ENCODE measurements at regions not wholly inside any gene's neighbourhood (a gene's known extent, or its start where the extent isn't known, plus 50 kb on each side); places are given as distances from the start of the nearest gene placed in this dataset.
A peak's percentile ranks its signal among the peaks of the same experiment; 100 is the strongest.

DNA sequence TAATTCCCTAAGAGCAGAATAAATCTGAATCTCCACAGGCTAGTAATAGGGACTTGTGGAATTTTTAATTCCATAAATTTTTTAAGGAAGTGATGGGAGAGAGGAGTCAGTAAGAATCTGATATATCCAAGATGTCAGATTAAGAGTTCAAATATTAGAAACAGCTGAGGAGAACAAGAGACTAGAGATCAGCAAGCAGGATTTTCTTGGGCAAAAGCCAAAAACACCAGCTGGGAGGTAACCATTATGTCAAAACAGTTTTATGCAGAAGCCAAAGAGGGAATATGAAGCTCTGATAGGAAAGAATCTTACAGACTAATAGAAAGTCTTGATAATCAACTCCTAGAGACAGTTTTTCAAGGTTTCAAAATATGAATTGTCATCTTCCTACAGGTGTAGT is 72.2 kb upstream of the RBPJ start:
- CTCF ChIA-PET: no interaction called here
- no TSS peak for BruUV-seq (replicated peaks)

DNA sequence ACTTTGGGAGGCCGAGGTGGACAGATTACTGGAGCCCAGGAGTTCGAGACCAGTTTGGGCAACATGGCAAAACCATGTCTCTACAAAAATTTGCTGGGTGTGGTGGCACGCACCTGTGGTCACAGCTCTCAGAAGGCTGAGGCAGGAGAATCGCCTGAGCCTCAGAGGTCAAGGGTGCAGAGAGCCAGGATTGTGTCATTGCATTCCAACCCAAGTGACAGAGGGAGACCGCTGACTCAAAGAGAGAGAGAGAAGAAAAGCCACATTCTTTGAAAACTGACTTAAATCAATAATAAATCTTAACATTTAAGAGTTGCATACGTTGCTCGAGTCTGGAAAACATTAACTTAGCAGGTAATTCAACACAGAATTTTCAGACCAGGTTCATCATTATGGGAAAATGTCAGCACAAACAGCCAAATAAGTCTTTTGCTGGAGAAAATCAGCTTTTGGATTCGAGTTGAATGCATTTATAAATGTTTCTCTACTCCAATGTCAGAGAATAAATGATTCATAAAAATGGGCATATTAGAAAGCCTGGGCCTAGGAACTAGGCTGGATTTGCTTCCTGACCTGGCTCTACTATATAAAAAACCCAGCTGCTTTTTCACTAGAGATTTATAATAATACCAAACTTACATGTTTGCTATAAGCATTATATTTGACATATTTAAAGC is 68.3 kb upstream of the RBPJ start:
- H2AFZ ChIP-seq (ENCODE audit: low read length): peak overlapping the region; percentile 25; the same call in 1 of the 2 replicates
- DNase-seq (peak; percentile 81), ATAC-seq (0 out of 2 replicates have a peak, but pooled peaks have one; percentile 38)
- H3K4me1 ChIP-seq (ENCODE audit: insufficient read depth, low read length): peaks cover 15% of the 10 kb centered on the region
- no peaks in the 10 kb centered on the region for H4K20me1 ChIP-seq (ENCODE audit: low read length)
- H3K36me3 ChIP-seq (ENCODE audit: low read depth, low read length): no peaks in the 10 kb centered on the region
- H3F3A ChIP-seq (ENCODE audit: low read length, unreplicated experiment): no peaks in the 10 kb centered on the region
- no peak overlapping the region for H3K9ac ChIP-seq (ENCODE audit: low read length)
- H3K27ac ChIP-seq (ENCODE audit: low read length): peak overlapping the region; percentile 22
- TF ChIP-seq EZH2phosphoT487 (IDR thresholded peaks at IDR 0.05; ENCODE audit: borderline replicate concordance, low read length): no peak
- TF ChIP-seq EZH2 (IDR thresholded peaks at IDR 0.05; ENCODE audit: low read length, unreplicated experiment): no peak
- TF ChIP-seq, protein P1, sequence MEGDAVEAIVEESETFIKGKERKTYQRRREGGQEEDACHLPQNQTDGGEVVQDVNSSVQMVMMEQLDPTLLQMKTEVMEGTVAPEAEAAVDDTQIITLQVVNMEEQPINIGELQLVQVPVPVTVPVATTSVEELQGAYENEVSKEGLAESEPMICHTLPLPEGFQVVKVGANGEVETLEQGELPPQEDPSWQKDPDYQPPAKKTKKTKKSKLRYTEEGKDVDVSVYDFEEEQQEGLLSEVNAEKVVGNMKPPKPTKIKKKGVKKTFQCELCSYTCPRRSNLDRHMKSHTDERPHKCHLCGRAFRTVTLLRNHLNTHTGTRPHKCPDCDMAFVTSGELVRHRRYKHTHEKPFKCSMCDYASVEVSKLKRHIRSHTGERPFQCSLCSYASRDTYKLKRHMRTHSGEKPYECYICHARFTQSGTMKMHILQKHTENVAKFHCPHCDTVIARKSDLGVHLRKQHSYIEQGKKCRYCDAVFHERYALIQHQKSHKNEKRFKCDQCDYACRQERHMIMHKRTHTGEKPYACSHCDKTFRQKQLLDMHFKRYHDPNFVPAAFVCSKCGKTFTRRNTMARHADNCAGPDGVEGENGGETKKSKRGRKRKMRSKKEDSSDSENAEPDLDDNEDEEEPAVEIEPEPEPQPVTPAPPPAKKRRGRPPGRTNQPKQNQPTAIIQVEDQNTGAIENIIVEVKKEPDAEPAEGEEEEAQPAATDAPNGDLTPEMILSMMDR (conservative IDR thresholded peaks at IDR 0.05; ENCODE audit: low read depth, low read length): no peak
- H3K79me2 ChIP-seq (ENCODE audit: low read length): no peaks in the 10 kb centered on the region
- POLR2A ChIA-PET (ENCODE audit: unreplicated experiment): no interaction called here
- intact Hi-C loops (cut with micrococcal nuclease): no loop called here
- H3K4me3 ChIP-seq (ENCODE audit: low read length): no peak overlapping the region
- no peaks in the 10 kb centered on the region for H3K27me3 ChIP-seq (ENCODE audit: low read length)
- no peaks in the 10 kb centered on the region for H3K9me3 ChIP-seq (ENCODE audit: low read length)
- CTCF ChIA-PET: no interaction called here
- peak overlapping the region; percentile 30 for H3K4me2 ChIP-seq (ENCODE audit: low read length)
- H3K9me2 ChIP-seq (replicated peaks; ENCODE audit: low read length): no peaks in the 10 kb centered on the region
- BruUV-seq (replicated peaks): no TSS peak

More for the DNA sequence above, 72.2 kb upstream of the RBPJ start:
- H3F3A ChIP-seq (ENCODE audit: low read length, unreplicated experiment): no peaks in the 10 kb centered on the region
- ATAC-seq: no peak
- TF ChIP-seq, protein P1 (conservative IDR thresholded peaks at IDR 0.05; ENCODE audit: low read depth, low read length): no peak
- TF ChIP-seq EZH2phosphoT487 (IDR thresholded peaks at IDR 0.05; ENCODE audit: borderline replicate concordance, low read length) (no peak), EZH2 (IDR thresholded peaks at IDR 0.05; ENCODE audit: low read length, unreplicated experiment) (no peak)
- DNase-seq: no peak
- H3K4me1 ChIP-seq (ENCODE audit: insufficient read depth, low read length): peaks cover 13% of the 10 kb centered on the region
- no peaks in the 10 kb centered on the region for H3K9me2 ChIP-seq (replicated peaks; ENCODE audit: low read length)
- no peak overlapping the region for H3K9ac ChIP-seq (ENCODE audit: low read length)
- H3K4me3 ChIP-seq (ENCODE audit: low read length): no peak overlapping the region
- intact Hi-C loops (cut with micrococcal nuclease): no loop called here
- no peaks in the 10 kb centered on the region for H4K20me1 ChIP-seq (ENCODE audit: low read length)
- H3K4me2 ChIP-seq (ENCODE audit: low read length): no peak overlapping the region
- no peak overlapping the region for H3K27ac ChIP-seq (ENCODE audit: low read length)
- H3K36me3 ChIP-seq (ENCODE audit: low read depth, low read length): no peaks in the 10 kb centered on the region
- no peaks in the 10 kb centered on the region for H3K27me3 ChIP-seq (ENCODE audit: low read length)
- no peaks in the 10 kb centered on the region for H3K79me2 ChIP-seq (ENCODE audit: low read length)
- no peak overlapping the region for H2AFZ ChIP-seq (ENCODE audit: low read length)
- POLR2A ChIA-PET (ENCODE audit: unreplicated experiment): no interaction called here
- no peaks in the 10 kb centered on the region for H3K9me3 ChIP-seq (ENCODE audit: low read length)

DNA sequence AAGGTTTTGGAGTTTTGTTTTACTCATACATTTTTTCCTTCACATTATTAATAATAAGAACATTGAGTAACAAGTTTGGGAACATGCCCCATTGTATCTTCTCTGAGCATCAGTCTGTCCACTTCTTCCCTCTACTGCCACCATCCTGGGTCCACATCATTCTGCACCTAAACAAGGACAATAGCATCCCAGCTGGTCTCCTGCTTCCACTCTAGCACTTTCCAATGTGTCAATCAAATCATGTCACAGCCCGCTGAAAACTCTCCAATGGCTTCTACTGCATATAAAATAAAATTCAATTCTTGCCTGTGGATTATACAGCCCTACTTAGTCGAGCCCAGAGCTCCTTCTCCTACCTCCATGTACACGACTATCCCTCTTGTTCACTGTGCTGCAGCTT is 66.8 kb upstream of the RBPJ start:
- Histone ChIP-seq H3K4me2 (ENCODE audit: low read length) (no peak overlapping the region), H3K27me3 (ENCODE audit: low read length) (no peaks in the 10 kb centered on the region), H3K9me3 (ENCODE audit: low read length) (no peaks in the 10 kb centered on the region), H3K4me1 (ENCODE audit: insufficient read depth, low read length) (peaks cover 15% of the 10 kb centered on the region), H3K79me2 (ENCODE audit: low read length) (no peaks in the 10 kb centered on the region), H4K20me1 (ENCODE audit: low read length) (no peaks in the 10 kb centered on the region), H2AFZ (ENCODE audit: low read length) (no peak overlapping the region), H3F3A (ENCODE audit: low read length, unreplicated experiment) (no peaks in the 10 kb centered on the region), H3K27ac (ENCODE audit: low read length) (no peak overlapping the region), H3K4me3 (ENCODE audit: low read length) (no peak overlapping the region), H3K9me2 (replicated peaks; ENCODE audit: low read length) (no peaks in the 10 kb centered on the region), H3K9ac (ENCODE audit: low read length) (no peak overlapping the region), H3K36me3 (ENCODE audit: low read depth, low read length) (no peaks in the 10 kb centered on the region)
- no peak for TF ChIP-seq EZH2phosphoT487 (IDR thresholded peaks at IDR 0.05; ENCODE audit: borderline replicate concordance, low read length)
- TF ChIP-seq, protein P1 (conservative IDR thresholded peaks at IDR 0.05; ENCODE audit: low read depth, low read length): no peak
- no peak for TF ChIP-seq EZH2 (IDR thresholded peaks at IDR 0.05; ENCODE audit: low read length, unreplicated experiment)
- BruUV-seq (replicated peaks): no TSS peak
- no peak for DNase-seq
- intact Hi-C loops (cut with micrococcal nuclease): no loop called here
- ChIA-PET CTCF (no interaction called here), POLR2A (ENCODE audit: unreplicated experiment) (no interaction called here)
- no peak for ATAC-seq

All from PC-3 (cell line).